ENCODE measurements at regions not wholly inside any gene's neighbourhood (a gene's known extent, or its start where the extent isn't known, plus 50 kb on each side); places are given as distances from the start of the nearest gene placed in this dataset.

GRCh38 chr15:39451871-39452270, 129.0 kb upstream of the THBS1 start:
- no peak for ATAC-seq
- TF ChIP-seq CSRNP3 (CRISPR knock-in tag; IDR thresholded peaks at IDR 0.05): no peak
- TF ChIP-seq TOX (CRISPR knock-in tag; IDR thresholded peaks at IDR 0.05; ENCODE audit: borderline replicate concordance): no peak
- TF ChIP-seq PATZ1 (CRISPR knock-in tag; IDR thresholded peaks at IDR 0.05; ENCODE audit: borderline replicate concordance): no peak
- TF ChIP-seq BACH2 (CRISPR knock-in tag; IDR thresholded peaks at IDR 0.05; ENCODE audit: borderline replicate concordance): no peak
- TF ChIP-seq ZNF70 (CRISPR knock-in tag; IDR thresholded peaks at IDR 0.05): no peak
- no peak for TF ChIP-seq CREB5 (CRISPR knock-in tag; IDR thresholded peaks at IDR 0.05; ENCODE audit: low read depth)
- TF ChIP-seq ZNF565 (CRISPR knock-in tag; conservative IDR thresholded peaks at IDR 0.05; ENCODE audit: low read depth): no peak
- no peak for TF ChIP-seq ARNTL (CRISPR knock-in tag; IDR thresholded peaks at IDR 0.05; ENCODE audit: borderline replicate concordance, low read depth)
- TF ChIP-seq OSR1 (CRISPR knock-in tag; IDR thresholded peaks at IDR 0.05): no peak
- no peak for TF ChIP-seq SNAI2 (CRISPR knock-in tag; IDR thresholded peaks at IDR 0.05)
- no peak for TF ChIP-seq TCF4 (CRISPR knock-in tag; IDR thresholded peaks at IDR 0.05; ENCODE audit: borderline replicate concordance)
- TF ChIP-seq ZFP3 (CRISPR knock-in tag; IDR thresholded peaks at IDR 0.05): no peak
- TF ChIP-seq ZNF8 (CRISPR knock-in tag; IDR thresholded peaks at IDR 0.05): no peak
- TF ChIP-seq POU6F1 (CRISPR knock-in tag; IDR thresholded peaks at IDR 0.05; ENCODE audit: borderline replicate concordance, low read depth): no peak

- TF ChIP-seq GLIS3 (CRISPR knock-in tag; IDR thresholded peaks at IDR 0.05) (no peak), RARB (CRISPR knock-in tag; IDR thresholded peaks at IDR 0.05) (no peak), TCF4 (CRISPR knock-in tag; IDR thresholded peaks at IDR 0.05; ENCODE audit: borderline replicate concordance) (no peak)
- no peak for ATAC-seq
Measured at GRCh38 chr15:39453620-39454019, 127.3 kb upstream of the THBS1 start.

- ATAC-seq: peak; percentile 64; the same call in 2 of the 3 replicates
- TF ChIP-seq GLIS3 (CRISPR knock-in tag; IDR thresholded peaks at IDR 0.05) (no peak), ZNF8 (CRISPR knock-in tag; IDR thresholded peaks at IDR 0.05) (no peak)
Measured at GRCh38 chr15:39454189-39454986, 126.5 kb upstream of the THBS1 start.

- ATAC-seq: peak; percentile 84
- TF ChIP-seq ZFP3 (CRISPR knock-in tag; IDR thresholded peaks at IDR 0.05) (no peak), BACH2 (CRISPR knock-in tag; IDR thresholded peaks at IDR 0.05; ENCODE audit: borderline replicate concordance) (peak; percentile 38; the same call in 1 of the 2 replicates), RARB (CRISPR knock-in tag; IDR thresholded peaks at IDR 0.05) (no peak), PATZ1 (CRISPR knock-in tag; IDR thresholded peaks at IDR 0.05; ENCODE audit: borderline replicate concordance) (no peak), ZFP30 (CRISPR knock-in tag; IDR thresholded peaks at IDR 0.05) (no peak), ZNF8 (CRISPR knock-in tag; IDR thresholded peaks at IDR 0.05) (no peak), CSRNP3 (CRISPR knock-in tag; IDR thresholded peaks at IDR 0.05) (no peak)
Measured at GRCh38 chr15:39455471-39455991, 125.3 kb upstream of the THBS1 start.
